Prostate gland (tissue), 2 donors: ENCODE measurements at regions not wholly inside any gene's neighbourhood (a gene's known extent, or its start where the extent isn't known, plus 50 kb on each side); places are given as distances from the start of the nearest gene placed in this dataset.

Experiments
- POLR2A ChIP-seq: fragments of 450-650 bp; IDR thresholded peaks from one replicate; pipeline ENCODE4 v1.6.1; 2016; ENCODE audit warnings: antibody characterized with exemption, mild to moderate bottlenecking
- POLR2AphosphoS5 ChIP-seq: sonication (generic); formaldehyde crosslinking; IDR thresholded peaks from one replicate; pipeline ENCODE4 v1.6.1; 2017; ENCODE audit warnings: antibody characterized with exemption
- TF ChIP-seq, protein P1 (sequence below), 4 experiments: fragments of 200-600 bp in 2 of 4; fragments of 450-650 bp in 2 of 4; sonication (generic) in 2 of 4; IDR thresholded peaks; 1 replicate in 3 of 4; 2 replicates in 1 of 4; pipeline ENCODE4 v1.5.1; 2016 to 2019; ENCODE audit warnings: antibody characterized with exemption in 4 of 4, mild to moderate bottlenecking in 2 of 4, moderate library complexity in 2 of 4

DNA sequence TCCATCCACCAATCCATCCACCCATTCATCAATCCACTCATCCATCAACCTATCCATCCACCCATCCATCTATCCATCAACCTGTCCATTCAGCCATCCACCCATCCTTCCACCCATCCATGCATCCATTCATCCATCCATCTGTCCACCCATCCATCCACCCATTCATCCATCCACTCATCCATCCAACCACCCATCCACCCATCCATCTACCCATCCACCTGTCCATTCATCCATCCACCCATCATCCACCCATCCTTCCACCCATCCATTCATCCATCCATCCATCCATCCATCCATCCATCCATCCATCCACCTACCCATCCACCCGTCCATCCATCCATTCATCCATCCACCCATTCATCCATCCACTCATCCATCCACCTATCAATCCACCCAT is 195.8 kb downstream of the NXNL2 start:
- TF ChIP-seq, protein P1, sequence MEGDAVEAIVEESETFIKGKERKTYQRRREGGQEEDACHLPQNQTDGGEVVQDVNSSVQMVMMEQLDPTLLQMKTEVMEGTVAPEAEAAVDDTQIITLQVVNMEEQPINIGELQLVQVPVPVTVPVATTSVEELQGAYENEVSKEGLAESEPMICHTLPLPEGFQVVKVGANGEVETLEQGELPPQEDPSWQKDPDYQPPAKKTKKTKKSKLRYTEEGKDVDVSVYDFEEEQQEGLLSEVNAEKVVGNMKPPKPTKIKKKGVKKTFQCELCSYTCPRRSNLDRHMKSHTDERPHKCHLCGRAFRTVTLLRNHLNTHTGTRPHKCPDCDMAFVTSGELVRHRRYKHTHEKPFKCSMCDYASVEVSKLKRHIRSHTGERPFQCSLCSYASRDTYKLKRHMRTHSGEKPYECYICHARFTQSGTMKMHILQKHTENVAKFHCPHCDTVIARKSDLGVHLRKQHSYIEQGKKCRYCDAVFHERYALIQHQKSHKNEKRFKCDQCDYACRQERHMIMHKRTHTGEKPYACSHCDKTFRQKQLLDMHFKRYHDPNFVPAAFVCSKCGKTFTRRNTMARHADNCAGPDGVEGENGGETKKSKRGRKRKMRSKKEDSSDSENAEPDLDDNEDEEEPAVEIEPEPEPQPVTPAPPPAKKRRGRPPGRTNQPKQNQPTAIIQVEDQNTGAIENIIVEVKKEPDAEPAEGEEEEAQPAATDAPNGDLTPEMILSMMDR (IDR thresholded peaks at IDR 0.05) = no peak
- TF ChIP-seq POLR2A (no peak), POLR2AphosphoS5 (no peak)
